GM10266 (cell line): ENCODE measurements at regions not wholly inside any gene's neighbourhood (a gene's known extent, or its start where the extent isn't known, plus 50 kb on each side); places are given as distances from the start of the nearest gene placed in this dataset.

Source experiments
- DNase-seq: peaks from one replicate; pipeline ENCODE4 v3.0.0; 2012; ENCODE audit errors: extremely low spot score
- CTCF ChIP-seq: IDR thresholded peaks from 2 replicates; pipeline ENCODE4 v1.5.1; 2012; ENCODE audit warnings: mild to moderate bottlenecking, low read depth; ENCODE audit not compliant: control insufficient read depth, insufficient read depth; ENCODE audit errors: missing control alignments

GRCh38 chr2:115904516-115904915 is 1462.1 kb downstream of the DPP10 start:
- no peak for DNase-seq
- no peak for TF ChIP-seq CTCF

- DNase-seq, result no peak
- TF ChIP-seq CTCF, result no peak
These were observed 1466.3 kb downstream of the DPP10 start for GRCh38 chr2:115908731-115909130.

- TF ChIP-seq CTCF, result no peak
- DNase-seq, result no peak
These were observed 1467.8 kb downstream of the DPP10 start for GRCh38 chr2:115910270-115910669.

GRCh38 chr2:115913921-115914320 is 1471.5 kb downstream of the DPP10 start:
- no peak for DNase-seq
- TF ChIP-seq CTCF, result no peak

- no peak for TF ChIP-seq CTCF
- DNase-seq, result no peak
These were observed 1479.1 kb downstream of the DPP10 start for GRCh38 chr2:115921541-115921940.

- TF ChIP-seq CTCF, result no peak
- no peak for DNase-seq
These were observed 1497.5 kb downstream of the DPP10 start for GRCh38 chr2:115939902-115940301.

GRCh38 chr2:115942800-115943199 is 1500.4 kb downstream of the DPP10 start:
- TF ChIP-seq CTCF, result no peak
- no peak for DNase-seq

- no peak for DNase-seq
- no peak for TF ChIP-seq CTCF
These were observed 1503.9 kb downstream of the DPP10 start for GRCh38 chr2:115946341-115946740.
